GM21447 (cell line): ENCODE measurements at regions not wholly inside any gene's neighbourhood (a gene's known extent, or its start where the extent isn't known, plus 50 kb on each side); places are given as distances from the start of the nearest gene placed in this dataset.

Experiments used
- ATAC-seq: cut with Tn5 transposase; IDR thresholded peaks from one replicate; pipeline ENCODE4 v1.9.1; 2021; ENCODE audit not compliant: unreplicated experiment

DNA sequence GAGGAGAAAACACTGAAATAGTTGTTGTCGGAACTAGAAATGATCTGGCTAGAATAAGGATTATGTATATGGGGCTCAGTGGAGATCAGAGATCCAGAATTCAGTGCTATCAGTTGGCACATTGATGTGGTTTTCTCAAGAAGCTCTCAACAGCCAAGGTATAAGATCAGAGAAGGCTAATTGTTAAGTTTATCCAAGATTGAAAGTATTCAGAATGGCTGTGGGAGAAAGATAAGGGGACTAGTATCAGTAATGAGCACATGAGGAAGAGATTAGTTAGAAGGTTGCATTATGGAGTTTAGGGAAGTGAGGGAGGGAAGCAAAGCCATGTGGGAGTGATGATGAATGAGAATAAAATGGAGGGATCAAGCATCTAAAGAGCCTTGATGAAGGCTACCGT is 128.1 kb upstream of the MIS18BP1 start:
- no peak for ATAC-seq

DNA sequence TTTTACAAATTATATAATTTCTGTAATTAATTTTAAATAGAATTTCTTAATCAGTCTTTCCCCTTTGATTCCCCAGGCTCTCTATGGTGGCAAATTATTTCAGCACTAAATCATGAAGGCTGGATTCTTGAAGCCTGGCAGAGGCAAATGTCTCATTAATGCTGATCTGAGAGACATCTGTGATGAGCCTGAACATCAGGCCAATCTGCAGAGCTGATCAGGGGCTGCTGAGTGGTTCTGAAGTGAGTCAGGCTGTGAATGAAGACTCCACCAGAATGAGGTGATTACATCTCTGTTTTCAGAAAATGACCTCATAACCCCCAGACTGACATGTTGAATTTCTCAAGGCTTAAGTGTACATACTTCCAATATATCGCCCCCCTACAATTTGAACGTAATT is 124.2 kb upstream of the MIS18BP1 start:
- ATAC-seq = no peak

DNA sequence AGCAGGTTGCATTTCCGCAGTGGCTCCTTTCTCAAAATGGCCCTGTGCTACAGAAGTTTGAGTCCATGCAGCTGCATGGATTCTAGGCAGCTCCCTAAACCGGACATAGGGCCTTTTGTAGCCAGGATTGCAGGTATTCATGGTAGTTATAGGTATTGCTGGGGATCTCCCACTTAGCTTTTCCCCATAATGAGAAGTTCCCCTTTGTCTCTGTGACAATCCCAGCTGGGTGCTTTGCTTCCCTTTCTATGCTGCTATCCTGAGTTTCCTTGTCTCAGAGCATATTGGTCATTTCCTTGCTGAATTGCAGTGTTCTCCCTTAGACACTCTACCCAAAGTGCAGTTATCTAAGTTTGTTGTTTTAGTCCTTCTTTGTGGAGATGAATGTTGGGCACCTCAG is 120.9 kb upstream of the MIS18BP1 start:
- no peak for ATAC-seq

DNA sequence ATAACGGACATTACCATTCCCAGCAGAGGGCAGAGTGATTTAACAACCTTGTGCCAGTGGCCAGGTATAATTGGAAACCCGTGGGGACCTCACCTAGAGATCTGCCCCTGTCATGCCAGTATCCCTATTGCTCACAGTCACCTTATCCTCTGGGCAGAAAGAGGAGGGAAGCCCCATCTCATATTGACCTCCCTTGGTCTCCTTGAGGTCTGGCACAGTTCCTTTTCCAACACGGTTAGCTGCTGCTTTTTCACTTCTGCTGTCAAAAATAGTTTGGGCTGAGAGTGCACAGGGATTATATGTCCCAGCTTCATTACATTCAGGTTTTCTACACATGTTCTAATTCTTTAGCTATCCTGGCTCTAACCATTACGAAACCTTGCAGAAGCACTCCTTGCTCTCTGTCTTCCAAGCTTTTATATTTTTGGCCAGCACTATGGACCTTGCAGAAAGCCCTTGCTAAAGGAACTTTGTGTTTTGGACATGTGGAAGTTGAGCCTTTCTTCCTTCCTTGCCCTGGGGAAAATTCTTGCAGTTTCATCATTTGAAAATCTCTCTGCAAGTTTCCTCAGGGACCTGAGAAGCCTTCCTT is 111.7 kb upstream of the MIS18BP1 start:
- no peak for ATAC-seq

DNA sequence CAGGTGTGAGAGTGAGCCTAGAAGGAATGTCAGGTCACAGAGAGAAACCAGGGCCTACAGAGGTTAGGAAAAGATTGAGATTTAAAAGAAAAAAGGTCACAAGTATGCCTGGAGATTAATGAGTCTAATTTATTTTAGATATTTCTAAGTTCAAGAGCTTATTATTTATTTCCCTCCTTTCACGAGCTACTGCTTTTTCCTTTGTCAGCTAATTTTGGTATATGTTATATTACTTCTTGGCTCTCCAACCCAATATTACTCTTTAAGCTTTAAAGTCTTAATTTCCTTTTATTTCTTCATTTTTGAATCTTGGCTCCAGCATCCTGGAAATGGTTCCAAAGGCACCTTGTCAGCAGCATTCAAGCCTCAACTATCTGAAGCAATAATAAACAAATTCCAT is 109.5 kb upstream of the MIS18BP1 start:
- no peak for ATAC-seq

DNA sequence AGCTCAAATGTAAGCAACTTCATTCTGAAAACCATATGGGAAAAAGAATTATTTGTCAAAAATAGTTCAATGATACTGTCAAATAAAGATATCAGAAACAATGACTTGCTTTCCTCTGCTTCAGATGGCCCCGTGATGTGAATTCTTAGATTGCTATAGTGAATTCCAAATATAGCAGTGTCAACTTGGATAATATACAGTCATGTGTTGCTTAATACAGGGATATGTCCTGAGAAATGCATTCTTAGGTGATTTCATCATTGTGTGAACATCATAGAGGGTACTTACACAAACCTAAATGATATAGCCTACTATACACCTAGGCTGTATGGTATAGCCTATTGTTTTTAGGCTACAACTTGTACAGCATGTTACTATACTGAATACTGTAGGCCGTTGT is 108.7 kb upstream of the MIS18BP1 start:
- no peak for ATAC-seq

DNA sequence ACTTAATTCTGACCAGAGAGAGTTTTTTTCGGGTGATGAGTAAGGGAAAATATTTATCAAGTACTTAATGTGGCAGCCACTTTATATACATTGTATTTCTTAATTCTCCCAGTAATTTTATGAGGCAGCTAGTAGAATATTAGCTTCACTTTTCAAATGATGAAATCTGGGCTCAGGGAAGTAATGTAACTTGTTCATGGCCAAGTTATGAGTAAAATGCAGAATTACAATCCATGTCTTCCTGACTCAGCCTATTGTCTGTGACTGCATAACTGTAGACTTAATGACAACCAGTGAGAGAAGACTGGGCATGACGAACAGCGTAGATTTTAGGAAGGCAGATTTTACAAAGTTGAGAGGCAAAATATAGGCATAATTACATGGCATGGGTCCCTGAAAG is 106.7 kb upstream of the MIS18BP1 start:
- ATAC-seq = no peak

DNA sequence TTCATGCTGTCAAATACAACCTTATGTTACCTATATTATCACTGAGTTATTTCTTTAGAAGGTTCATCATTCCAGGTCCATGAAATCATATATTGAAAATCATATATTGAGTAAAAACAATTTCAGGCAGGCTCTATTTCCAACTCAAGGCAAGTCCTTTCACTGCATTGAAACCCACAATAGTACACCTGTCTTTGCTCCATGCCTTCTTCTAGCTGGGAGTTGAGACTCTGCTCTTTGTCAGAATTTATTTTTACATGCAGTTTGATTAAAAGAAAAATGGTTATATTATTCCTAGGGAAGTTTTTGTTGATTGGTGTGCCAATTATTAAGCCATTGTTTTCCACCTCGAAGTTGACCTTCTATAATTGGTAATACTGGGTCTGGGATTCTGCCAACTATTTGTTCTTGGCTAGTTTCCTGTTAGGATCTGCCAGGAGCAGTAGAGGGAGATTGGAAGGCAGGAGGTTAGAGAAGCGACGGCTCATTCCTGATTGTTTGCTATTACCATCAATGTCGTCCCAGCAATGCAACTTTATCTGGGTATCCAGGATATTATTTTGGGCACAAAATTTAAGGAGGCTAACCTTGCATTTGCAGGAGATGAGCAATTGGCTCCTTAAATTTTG is 79.5 kb upstream of the MIS18BP1 start:
- no peak for ATAC-seq

DNA sequence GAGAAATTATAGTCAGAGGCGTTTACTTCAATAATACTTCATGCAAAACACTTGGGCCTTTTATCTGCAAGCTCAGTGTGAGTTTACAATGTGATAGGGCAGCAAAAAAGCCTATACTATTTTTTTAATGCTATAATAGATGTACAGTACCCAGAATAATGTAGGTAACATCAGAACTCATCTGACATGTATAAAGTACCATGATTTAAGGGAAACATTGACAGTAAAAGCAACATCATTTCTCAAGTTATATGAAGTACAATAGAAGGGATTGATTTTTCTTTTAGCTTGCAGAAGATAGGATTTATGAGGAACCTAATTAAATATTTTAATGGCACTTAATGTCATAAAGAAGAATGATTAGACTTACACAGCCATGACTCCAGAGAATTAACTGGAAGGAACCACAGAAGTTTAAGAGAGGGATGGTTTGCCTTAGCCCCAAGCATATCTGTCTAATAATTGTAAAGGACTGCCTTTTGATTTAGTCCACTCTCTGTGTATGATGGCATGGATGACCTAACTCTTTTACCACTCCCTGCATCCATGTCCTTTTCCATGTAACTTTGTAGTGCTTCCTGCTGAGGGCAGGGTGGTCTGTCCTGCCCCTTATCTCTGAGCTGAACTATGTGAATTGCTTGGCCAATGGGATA is 55.9 kb upstream of the MIS18BP1 start:
- ATAC-seq = no peak
